ENCODE measurements at regions not wholly inside any gene's neighbourhood (a gene's known extent, or its start where the extent isn't known, plus 50 kb on each side); places are given as distances from the start of the nearest gene placed in this dataset.

GRCh38 chr2:239678186-239678490, 277.3 kb upstream of the HDAC4 start:
- peaks cover 6% of the 10 kb centered on the region for H3K27me3 Mint-ChIP-seq
- H3K4me3 Mint-ChIP-seq = no peak overlapping the region
- ATAC-seq (ENCODE audit: poor library complexity) (no peak), DNase-seq (no peak)
- H3K9me3 Mint-ChIP-seq = no peaks in the 10 kb centered on the region
- Histone ChIP-seq H3K36me3 (ENCODE audit: insufficient read depth, low read length) (no peaks in the 10 kb centered on the region), H3K4me3 (ENCODE audit: low read length) (no peak overlapping the region), H3K4me1 (ENCODE audit: insufficient read depth, low read length) (no peaks in the 10 kb centered on the region), H3K27ac (ENCODE audit: low read depth in 1 of 2, low read length in 2 of 2) (no peak overlapping the region), H3K27me3 (ENCODE audit: control insufficient read depth in 1 of 2, insufficient read depth in 2 of 2, low read length in 2 of 2) (no peaks in the 10 kb centered on the region), H3K9me3 (ENCODE audit: control insufficient read depth in 1 of 2, insufficient read depth in 1 of 2, low read length in 2 of 2) (no peaks in the 10 kb centered on the region)
- H3K27ac Mint-ChIP-seq = no peak overlapping the region
- intact Hi-C loops (cut with DNase I, micrococcal nuclease) = no loop called here
- H3K4me1 Mint-ChIP-seq (ENCODE audit: low read depth) = no peaks in the 10 kb centered on the region
- no peaks in the 10 kb centered on the region for H3K36me3 Mint-ChIP-seq (ENCODE audit: low read depth)
- no peak for TF ChIP-seq CTCF (IDR thresholded peaks at IDR 0.05)
- ChIA-PET CTCF (no interaction called here), POLR2A (no interaction called here)

GRCh38 chr2:239677453-239678185, 276.8 kb upstream of the HDAC4 start:
- H3K27me3 ChIP-seq (ENCODE audit: control insufficient read depth in 1 of 2, insufficient read depth in 2 of 2, low read length in 2 of 2) = no peaks in the 10 kb centered on the region
- TF ChIP-seq CTCF (IDR thresholded peaks at IDR 0.05) = no peak
- no peak overlapping the region for H3K27ac ChIP-seq (ENCODE audit: low read depth in 1 of 2, low read length in 2 of 2)
- H3K4me1 ChIP-seq (ENCODE audit: insufficient read depth, low read length) = no peaks in the 10 kb centered on the region
- H3K9me3 ChIP-seq (ENCODE audit: control insufficient read depth in 1 of 2, insufficient read depth in 1 of 2, low read length in 2 of 2) = no peaks in the 10 kb centered on the region
- H3K36me3 ChIP-seq (ENCODE audit: insufficient read depth, low read length) = no peaks in the 10 kb centered on the region
- DNase-seq (peak in 1 of 14 experiments; percentile 20), ATAC-seq (ENCODE audit: poor library complexity) (no peak)
- no peak overlapping the region for H3K4me3 ChIP-seq (ENCODE audit: low read length)
- Mint-ChIP-seq H3K36me3 (ENCODE audit: low read depth) (no peaks in the 10 kb centered on the region), H3K4me3 (no peak overlapping the region), H3K27ac (no peak overlapping the region), H3K27me3 (peaks cover under 1% of the 10 kb centered on the region), H3K9me3 (no peaks in the 10 kb centered on the region), H3K4me1 (ENCODE audit: low read depth) (no peaks in the 10 kb centered on the region)
- POLR2A ChIA-PET = no interaction called here
- CTCF ChIA-PET = no interaction called here
- intact Hi-C loops (cut with DNase I, micrococcal nuclease) = no loop called here

- Histone ChIP-seq H3K27ac (ENCODE audit: low read depth in 1 of 2, low read length in 2 of 2) (no peak overlapping the region), H3K9me3 (ENCODE audit: control insufficient read depth in 1 of 2, insufficient read depth in 1 of 2, low read length in 2 of 2) (no peaks in the 10 kb centered on the region), H3K27me3 (ENCODE audit: control insufficient read depth in 1 of 2, insufficient read depth in 2 of 2, low read length in 2 of 2) (no peaks in the 10 kb centered on the region), H3K4me3 (ENCODE audit: low read length) (no peak overlapping the region), H3K4me1 (ENCODE audit: insufficient read depth, low read length) (no peaks in the 10 kb centered on the region), H3K36me3 (ENCODE audit: insufficient read depth, low read length) (no peaks in the 10 kb centered on the region)
- Mint-ChIP-seq H3K27me3 (no peaks in the 10 kb centered on the region), H3K36me3 (ENCODE audit: low read depth) (no peaks in the 10 kb centered on the region), H3K9me3 (no peaks in the 10 kb centered on the region), H3K4me3 (no peak overlapping the region), H3K4me1 (ENCODE audit: low read depth) (no peaks in the 10 kb centered on the region), H3K27ac (no peak overlapping the region)
- peak in 1 of 14 experiments; percentile 24 for DNase-seq
- intact Hi-C loops (cut with DNase I, micrococcal nuclease) = no loop called here
- ChIA-PET CTCF (no interaction called here), POLR2A (no interaction called here)
- no peak for TF ChIP-seq CTCF (IDR thresholded peaks at IDR 0.05)
- no peak for ATAC-seq (ENCODE audit: poor library complexity)
These were observed 276.1 kb upstream of the HDAC4 start for GRCh38 chr2:239676716-239677452.
